GM13976 (cell line): ENCODE measurements at regions not wholly inside any gene's neighbourhood (a gene's known extent, or its start where the extent isn't known, plus 50 kb on each side); places are given as distances from the start of the nearest gene placed in this dataset.
"Not testable (repeated sequence)": the region's sequence is repeated elsewhere in the genome, so short reads cannot be mapped to it uniquely, and the experiment has no call there.

Experiments
- DNase-seq: peaks from one replicate; pipeline ENCODE4 v3.0.0; 2012; ENCODE audit warnings: low spot score
- CTCF ChIP-seq: IDR thresholded peaks from 2 replicates; pipeline ENCODE4 v1.5.1; 2012; ENCODE audit warnings: borderline replicate concordance, mild to moderate bottlenecking; ENCODE audit not compliant: insufficient read depth; ENCODE audit errors: extremely low read depth, missing control alignments, control extremely low read depth
- in situ Hi-C: fragments of 300-500 bp; cut with MboI; formaldehyde crosslinking; loops from one replicate; pipeline ENCODE4 v1.12.0; 2022; ENCODE audit warnings: low sequenced_read_pairs, mixed read lengths, inconsistent platforms; ENCODE audit not compliant: unreplicated experiment

- TF ChIP-seq CTCF, result no peak
- DNase-seq, result peak; percentile 12
- in situ Hi-C loops, result no loop called here
These were observed 359.4 kb downstream of the TMEM121 start for GRCh38 chr14:105885561-105886320.

GRCh38 chr14:105886791-105887191 lies 360.4 kb downstream of the TMEM121 start:
- in situ Hi-C loops, result not testable (repeated sequence)

GRCh38 chr14:105887692-105888091 lies 361.3 kb downstream of the TMEM121 start:
- in situ Hi-C loops, result no loop called here
- TF ChIP-seq CTCF, result no peak
- DNase-seq, result peak; percentile 2

More at GRCh38 chr14:105886791-105887191, 360.4 kb downstream of the TMEM121 start:
- peak; percentile 1 for DNase-seq

GRCh38 chr14:105888151-105888550 lies 361.8 kb downstream of the TMEM121 start:
- DNase-seq, result peak; percentile 0
- in situ Hi-C loops, result no loop called here
- TF ChIP-seq CTCF, result no peak

- DNase-seq, result no peak
- TF ChIP-seq CTCF, result no peak
- in situ Hi-C loops, result no loop called here
These were observed 362.6 kb downstream of the TMEM121 start for GRCh38 chr14:105888784-105889665.

GRCh38 chr14:105889666-105890473 lies 363.5 kb downstream of the TMEM121 start:
- DNase-seq, result peak; percentile 7
- in situ Hi-C loops, result no loop called here
- TF ChIP-seq CTCF, result no peak
